Amygdala (tissue), 56 donors: ENCODE measurements at regions not wholly inside any gene's neighbourhood (a gene's known extent, or its start where the extent isn't known, plus 50 kb on each side); places are given as distances from the start of the nearest gene placed in this dataset.

Source experiments
- DNase-seq, 56 donors: peaks; one replicate each; lab custom pipeline; 2025; lab: John Stamatoyannopoulos, UW

DNA sequence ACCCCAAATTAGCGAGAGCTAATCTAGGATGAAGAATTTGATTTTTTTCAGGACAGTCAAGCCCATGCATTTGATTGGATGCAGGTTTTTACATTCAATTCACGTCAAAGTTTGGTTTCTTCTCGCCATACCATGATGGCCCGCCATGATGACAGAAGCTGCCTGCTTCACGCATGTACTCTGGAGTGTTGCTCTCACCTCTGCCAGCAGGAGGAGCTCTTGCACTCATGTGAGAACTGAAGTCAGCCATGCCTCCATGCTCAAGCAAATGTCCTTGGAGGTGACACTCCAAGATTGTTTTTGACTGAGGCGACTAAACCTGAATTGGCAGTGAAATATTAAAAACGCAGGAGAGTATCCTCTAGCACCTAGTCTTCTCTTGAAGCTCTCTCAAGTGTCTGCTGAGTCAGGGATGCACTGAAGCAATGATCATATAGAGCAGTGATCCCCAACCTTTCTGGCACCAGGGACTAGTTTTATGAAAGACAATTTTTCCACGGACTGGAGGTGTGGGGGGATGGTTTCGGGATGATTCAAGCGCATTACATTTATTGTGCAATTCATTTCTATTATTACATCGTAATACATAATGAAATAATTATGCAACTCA is 120.9 kb downstream of the SAMMSON start:
- peak in 5 of 56 donors; percentile 1 to 43 (median 12) for DNase-seq

DNA sequence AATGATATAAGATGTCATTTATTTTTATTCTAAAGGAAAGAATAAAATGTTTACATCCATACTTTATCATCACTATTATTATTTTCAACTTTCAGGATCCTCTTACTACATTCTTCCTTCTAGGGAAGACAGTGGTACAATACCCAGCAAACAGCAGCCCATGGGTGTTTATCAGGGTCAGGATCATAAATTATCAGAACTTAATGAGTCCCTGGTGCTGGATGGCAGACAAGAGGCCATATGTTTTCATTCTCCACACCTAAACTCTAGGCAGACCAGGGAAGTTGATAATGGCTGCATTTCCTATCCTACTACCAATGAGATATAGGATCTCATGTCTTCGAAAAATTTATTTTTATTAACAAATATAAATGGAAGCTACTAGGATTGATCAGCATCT is 127.7 kb downstream of the SAMMSON start:
- DNase-seq, result no peak

DNA sequence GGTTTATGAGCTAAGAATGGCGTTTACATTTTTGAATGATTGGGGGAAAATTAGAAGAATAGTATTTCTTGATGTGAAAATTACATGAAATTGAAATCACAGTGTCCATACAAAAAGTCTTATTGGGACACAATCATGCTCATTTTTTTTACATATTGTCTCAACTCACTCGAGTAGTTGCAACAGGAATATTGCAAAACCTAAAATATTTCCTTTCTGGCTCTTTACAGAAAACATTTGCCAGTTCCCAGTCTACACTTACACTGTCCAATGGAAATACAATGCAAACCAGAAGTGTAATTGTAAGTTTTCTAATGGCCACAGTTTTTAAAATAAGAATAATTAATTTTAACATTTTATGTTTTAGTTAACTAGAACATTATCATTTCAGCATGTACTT is 137.8 kb downstream of the SAMMSON start:
- DNase-seq, result no peak

DNA sequence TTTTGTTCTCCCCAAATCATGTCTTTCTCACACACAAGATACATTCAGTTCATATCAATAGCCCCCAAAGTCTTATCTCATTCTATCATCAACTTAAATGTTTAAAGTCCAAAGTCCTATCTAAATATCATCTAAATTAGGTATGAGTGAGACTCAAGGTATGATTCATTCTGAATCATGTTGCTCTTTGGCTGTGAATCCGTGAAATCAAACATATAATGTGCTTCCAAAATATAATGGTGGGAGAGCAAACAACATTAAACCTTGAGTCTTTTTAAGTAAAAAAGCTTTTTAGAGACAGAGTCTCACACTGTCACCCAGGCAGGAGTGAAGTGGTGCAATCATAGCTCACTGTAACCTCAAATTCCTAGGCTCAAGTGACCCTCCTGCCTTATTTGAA is 139.1 kb downstream of the SAMMSON start:
- no peak for DNase-seq
